ENCODE measurements at regions not wholly inside any gene's neighbourhood (a gene's known extent, or its start where the extent isn't known, plus 50 kb on each side); places are given as distances from the start of the nearest gene placed in this dataset.

DNA sequence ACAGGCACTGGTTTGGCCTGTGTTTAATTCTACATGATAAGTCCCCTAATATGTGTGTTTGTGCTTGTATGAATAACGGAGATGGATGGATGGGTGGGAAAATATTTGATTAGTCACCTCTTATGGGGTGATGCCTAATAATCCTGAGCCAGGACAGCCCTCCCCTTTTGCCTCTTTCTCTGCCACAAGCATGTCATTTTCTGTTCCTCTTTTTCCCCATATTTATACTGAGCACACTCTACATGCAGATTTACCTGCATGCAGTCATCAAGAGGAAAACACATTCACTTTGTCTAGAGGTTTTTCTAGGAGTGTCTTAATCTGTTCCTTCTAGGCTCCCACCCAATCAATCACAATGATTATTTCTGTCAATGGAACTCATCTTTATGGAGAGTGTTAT is 111.6 kb upstream of the TBX20 start:
- Histone ChIP-seq H3K27ac (ENCODE audit: insufficient read depth, low read length) (no peak overlapping the region), H3K79me2 (ENCODE audit: control insufficient read depth, insufficient read depth, low read length) (no peaks in the 10 kb centered on the region), H4K20me1 (ENCODE audit: control insufficient read depth, extremely low read depth, insufficient read depth, low read length) (no peaks in the 10 kb centered on the region), H3K27me3 (ENCODE audit: control insufficient read depth, insufficient read depth, low read length) (no peaks in the 10 kb centered on the region), H3K4me2 (ENCODE audit: extremely low read depth, insufficient read depth, low read length) (no peak overlapping the region), H3K36me3 (ENCODE audit: control insufficient read depth, insufficient read depth, low read length) (no peaks in the 10 kb centered on the region), H2AFZ (ENCODE audit: low read length) (no peak overlapping the region), H3K9ac (ENCODE audit: insufficient read depth, low read length) (no peak overlapping the region), H3K4me3 (replicated peaks in 1 of 4; ENCODE audit: control extremely low read depth in 1 of 4, insufficient read depth in 1 of 4, low read depth in 3 of 4, low read length in 4 of 4) (no peak overlapping the region), H3K9me3 (ENCODE audit: control insufficient read depth, insufficient read depth, low read depth, low read length) (no peaks in the 10 kb centered on the region), H3K4me1 (ENCODE audit: control insufficient read depth, extremely low read depth, insufficient read depth, low read length) (no peaks in the 10 kb centered on the region)
- TF ChIP-seq, protein P1, sequence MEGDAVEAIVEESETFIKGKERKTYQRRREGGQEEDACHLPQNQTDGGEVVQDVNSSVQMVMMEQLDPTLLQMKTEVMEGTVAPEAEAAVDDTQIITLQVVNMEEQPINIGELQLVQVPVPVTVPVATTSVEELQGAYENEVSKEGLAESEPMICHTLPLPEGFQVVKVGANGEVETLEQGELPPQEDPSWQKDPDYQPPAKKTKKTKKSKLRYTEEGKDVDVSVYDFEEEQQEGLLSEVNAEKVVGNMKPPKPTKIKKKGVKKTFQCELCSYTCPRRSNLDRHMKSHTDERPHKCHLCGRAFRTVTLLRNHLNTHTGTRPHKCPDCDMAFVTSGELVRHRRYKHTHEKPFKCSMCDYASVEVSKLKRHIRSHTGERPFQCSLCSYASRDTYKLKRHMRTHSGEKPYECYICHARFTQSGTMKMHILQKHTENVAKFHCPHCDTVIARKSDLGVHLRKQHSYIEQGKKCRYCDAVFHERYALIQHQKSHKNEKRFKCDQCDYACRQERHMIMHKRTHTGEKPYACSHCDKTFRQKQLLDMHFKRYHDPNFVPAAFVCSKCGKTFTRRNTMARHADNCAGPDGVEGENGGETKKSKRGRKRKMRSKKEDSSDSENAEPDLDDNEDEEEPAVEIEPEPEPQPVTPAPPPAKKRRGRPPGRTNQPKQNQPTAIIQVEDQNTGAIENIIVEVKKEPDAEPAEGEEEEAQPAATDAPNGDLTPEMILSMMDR (conservative IDR thresholded peaks at IDR 0.05 in 1 of 2, IDR thresholded peaks at IDR 0.05 in 1 of 2; ENCODE audit: low read depth in 1 of 2, low read length in 2 of 2): no peak
- TF ChIP-seq EZH2 (IDR thresholded peaks at IDR 0.05; ENCODE audit: low read length, missing control alignments): no peak
- DNase-seq (ENCODE audit: low read depth in 2 of 2): no peak

DNA sequence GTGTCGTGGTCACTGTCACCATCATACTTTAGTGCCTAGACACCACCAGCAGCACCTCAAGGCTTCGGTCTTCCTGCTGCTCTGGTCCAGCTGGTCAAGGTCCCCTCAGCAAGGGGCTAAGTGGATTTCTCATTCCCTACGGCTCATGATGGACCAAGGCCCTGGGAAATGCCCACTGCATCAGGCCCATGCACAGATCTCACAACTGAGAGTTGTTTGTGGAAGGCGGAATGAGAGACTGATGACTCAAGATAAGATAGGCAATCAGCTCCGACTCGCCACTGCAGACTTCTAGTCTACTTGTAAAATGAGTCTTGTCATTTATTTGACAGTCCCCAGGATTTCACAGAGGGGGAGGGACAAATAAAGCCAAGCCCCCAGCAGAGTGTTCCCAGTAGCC is 108.4 kb upstream of the TBX20 start:
- no peaks in the 10 kb centered on the region for H3K4me1 ChIP-seq (ENCODE audit: control insufficient read depth, extremely low read depth, insufficient read depth, low read length)
- no peak overlapping the region for H2AFZ ChIP-seq (ENCODE audit: low read length)
- no peak overlapping the region for H3K27ac ChIP-seq (ENCODE audit: insufficient read depth, low read length)
- TF ChIP-seq, protein P1 (conservative IDR thresholded peaks at IDR 0.05 in 1 of 2, IDR thresholded peaks at IDR 0.05 in 1 of 2; ENCODE audit: low read depth in 1 of 2, low read length in 2 of 2): no peak
- TF ChIP-seq EZH2 (IDR thresholded peaks at IDR 0.05; ENCODE audit: low read length, missing control alignments): no peak
- H3K4me2 ChIP-seq (ENCODE audit: extremely low read depth, insufficient read depth, low read length): no peak overlapping the region
- no peak overlapping the region for H3K4me3 ChIP-seq (replicated peaks in 1 of 4; ENCODE audit: control extremely low read depth in 1 of 4, insufficient read depth in 1 of 4, low read depth in 3 of 4, low read length in 4 of 4)
- DNase-seq (ENCODE audit: low read depth in 2 of 2): no peak
- no peaks in the 10 kb centered on the region for H3K27me3 ChIP-seq (ENCODE audit: control insufficient read depth, insufficient read depth, low read length)
- no peaks in the 10 kb centered on the region for H3K36me3 ChIP-seq (ENCODE audit: control insufficient read depth, insufficient read depth, low read length)
- no peaks in the 10 kb centered on the region for H3K79me2 ChIP-seq (ENCODE audit: control insufficient read depth, insufficient read depth, low read length)
- no peaks in the 10 kb centered on the region for H3K9me3 ChIP-seq (ENCODE audit: control insufficient read depth, insufficient read depth, low read depth, low read length)
- no peaks in the 10 kb centered on the region for H4K20me1 ChIP-seq (ENCODE audit: control insufficient read depth, extremely low read depth, insufficient read depth, low read length)
- no peak overlapping the region for H3K9ac ChIP-seq (ENCODE audit: insufficient read depth, low read length)

DNA sequence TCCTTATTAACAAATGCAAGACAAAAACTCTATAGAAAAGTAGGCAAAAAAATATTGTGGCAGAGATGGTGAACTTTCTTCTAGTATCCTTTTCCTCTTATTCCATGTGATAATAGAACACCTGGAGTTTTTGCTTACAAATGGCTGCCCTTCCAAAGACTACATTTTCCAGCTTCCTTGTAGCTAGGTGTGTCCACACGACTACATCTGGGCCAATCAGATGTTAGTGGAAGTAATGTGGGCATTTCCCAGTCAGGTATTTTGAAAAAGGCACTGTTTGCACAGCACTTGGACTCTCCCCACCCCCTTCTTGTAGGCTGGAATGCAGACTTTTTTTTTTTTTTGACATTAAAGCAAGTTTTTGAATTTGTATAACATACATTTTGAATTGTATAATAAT is 105.5 kb upstream of the TBX20 start:
- Histone ChIP-seq H3K4me1 (ENCODE audit: control insufficient read depth, extremely low read depth, insufficient read depth, low read length) (no peaks in the 10 kb centered on the region), H3K4me2 (ENCODE audit: extremely low read depth, insufficient read depth, low read length) (no peak overlapping the region), H3K36me3 (ENCODE audit: control insufficient read depth, insufficient read depth, low read length) (no peaks in the 10 kb centered on the region), H3K9me3 (ENCODE audit: control insufficient read depth, insufficient read depth, low read depth, low read length) (no peaks in the 10 kb centered on the region), H3K4me3 (replicated peaks in 1 of 4; ENCODE audit: control extremely low read depth in 1 of 4, insufficient read depth in 1 of 4, low read depth in 3 of 4, low read length in 4 of 4) (no peak overlapping the region), H3K27ac (ENCODE audit: insufficient read depth, low read length) (no peak overlapping the region), H2AFZ (ENCODE audit: low read length) (no peak overlapping the region), H3K27me3 (ENCODE audit: control insufficient read depth, insufficient read depth, low read length) (no peaks in the 10 kb centered on the region), H3K9ac (ENCODE audit: insufficient read depth, low read length) (no peak overlapping the region), H3K79me2 (ENCODE audit: control insufficient read depth, insufficient read depth, low read length) (no peaks in the 10 kb centered on the region), H4K20me1 (ENCODE audit: control insufficient read depth, extremely low read depth, insufficient read depth, low read length) (no peaks in the 10 kb centered on the region)
- TF ChIP-seq, protein P1 (conservative IDR thresholded peaks at IDR 0.05 in 1 of 2, IDR thresholded peaks at IDR 0.05 in 1 of 2; ENCODE audit: low read depth in 1 of 2, low read length in 2 of 2): no peak
- no peak for TF ChIP-seq EZH2 (IDR thresholded peaks at IDR 0.05; ENCODE audit: low read length, missing control alignments)
- no peak for DNase-seq (ENCODE audit: low read depth in 2 of 2)
